WTC11 (cell line): ENCODE measurements at regions not wholly inside any gene's neighbourhood (a gene's known extent, or its start where the extent isn't known, plus 50 kb on each side); places are given as distances from the start of the nearest gene placed in this dataset.

Experiments used
- ATAC-seq: fragments of 200-7000 bp; cut with Tn5 transposase; 2 replicates; pipeline ENCODE4 v1.10.0; 2021; ENCODE audit warnings: mild to moderate bottlenecking, moderate library complexity
- CTCF ChIA-PET: fragments of 300-600 bp; sonication (Branson Sonifier 250); formaldehyde crosslinking; loops from one replicate; lab custom pipeline; 2021; ENCODE audit warnings: antibody characterized with exemption; lab: Charles Lee
- POLR2A ChIA-PET: fragments of 350-600 bp; sonication (Branson Sonifier 250); formaldehyde crosslinking; loops from one replicate; lab custom pipeline; 2021; ENCODE audit warnings: antibody characterized with exemption; lab: Charles Lee
- DNase-seq: peaks from one replicate; pipeline ENCODE4 v3.0.0; 2021; ENCODE audit warnings: low spot score
- H3K27ac Mint-ChIP-seq: 2 replicates; pipeline ENCODE4 v1.8.0; 2021; ENCODE audit warnings: mixed read lengths
- H3K27me3 Mint-ChIP-seq: 2 replicates; pipeline ENCODE4 v1.8.0; 2021; ENCODE audit warnings: low read depth, mild to moderate bottlenecking, moderate library complexity, mixed read lengths
- H3K36me3 Mint-ChIP-seq: 2 replicates; pipeline ENCODE4 v1.8.0; 2021; ENCODE audit warnings: mixed read lengths
- H3K4me1 Mint-ChIP-seq: 2 replicates; pipeline ENCODE4 v1.8.0; 2022; ENCODE audit warnings: mixed read lengths
- H3K4me3 Mint-ChIP-seq: 2 replicates; pipeline ENCODE4 v1.8.0; 2021; ENCODE audit warnings: mild to moderate bottlenecking, moderate library complexity, mixed read lengths
- H3K9me3 Mint-ChIP-seq: 2 replicates; pipeline ENCODE4 v1.8.0; 2021; ENCODE audit warnings: mixed read lengths
- AR ChIP-seq: fragments of 250-450 bp; sonication (Bioruptor Pico); IDR thresholded peaks from 2 replicates; pipeline ENCODE4 v1.9.0; 2021; ENCODE audit warnings: mild to moderate bottlenecking
- ATF3 ChIP-seq: sonication (generic); formaldehyde crosslinking; conservative IDR thresholded peaks from 2 replicates; pipeline ENCODE4 v1.8.1; 2022; ENCODE audit warnings: mild to moderate bottlenecking, missing genetic modification reagents
- CDX4 ChIP-seq: fragments of 250-450 bp; sonication (Bioruptor Pico); IDR thresholded peaks from 2 replicates; pipeline ENCODE4 v1.9.0; 2021; ENCODE audit warnings: moderate library complexity, mild to moderate bottlenecking, inconsistent platforms, borderline replicate concordance
- CREB1 ChIP-seq: sonication (generic); formaldehyde crosslinking; IDR thresholded peaks from 2 replicates; pipeline ENCODE4 v1.8.0; 2023; ENCODE audit warnings: mild to moderate bottlenecking, missing genetic modification reagents
- E2F5 ChIP-seq: sonication (generic); formaldehyde crosslinking; IDR thresholded peaks from 2 replicates; pipeline ENCODE4 v1.8.1; 2022; ENCODE audit warnings: mild to moderate bottlenecking, moderate library complexity, missing genetic modification reagents
- ESRRA ChIP-seq: sonication (generic); formaldehyde crosslinking; IDR thresholded peaks from 2 replicates; pipeline ENCODE4 v1.8.1; 2022; ENCODE audit warnings: mild to moderate bottlenecking, missing genetic modification reagents, borderline replicate concordance
- FOXP1 ChIP-seq: sonication (generic); formaldehyde crosslinking; IDR thresholded peaks from 2 replicates; pipeline ENCODE4 v1.8.0; 2022; ENCODE audit warnings: missing genetic modification reagents, mild to moderate bottlenecking, moderate library complexity, borderline replicate concordance
- GABPB1 ChIP-seq: sonication (generic); formaldehyde crosslinking; IDR thresholded peaks from 2 replicates; pipeline ENCODE4 v1.8.1; 2023; ENCODE audit warnings: mild to moderate bottlenecking, missing genetic modification reagents
- HMGA2 ChIP-seq: fragments of 250-450 bp; sonication (Bioruptor Pico); IDR thresholded peaks from 2 replicates; pipeline ENCODE4 v1.4.0; 2021; ENCODE audit warnings: mild to moderate bottlenecking, moderate library complexity
- IRF1 ChIP-seq: sonication (generic); formaldehyde crosslinking; IDR thresholded peaks from 2 replicates; pipeline ENCODE4 v1.8.0; 2023; ENCODE audit warnings: missing genetic modification reagents
- NFATC4 ChIP-seq: fragments of 250-450 bp; sonication (Bioruptor Pico); IDR thresholded peaks from 2 replicates; pipeline ENCODE4 v1.9.0; 2021; ENCODE audit warnings: mild to moderate bottlenecking
- NFE2L1 ChIP-seq: sonication (generic); formaldehyde crosslinking; IDR thresholded peaks from 2 replicates; pipeline ENCODE4 v1.8.1; 2023; ENCODE audit warnings: missing genetic modification reagents
- NR2C2 ChIP-seq: sonication (generic); formaldehyde crosslinking; IDR thresholded peaks from 2 replicates; pipeline ENCODE4 v1.8.0; 2022; ENCODE audit warnings: mild to moderate bottlenecking, missing genetic modification reagents
- RORB ChIP-seq: fragments of 250-450 bp; sonication (Bioruptor Pico); IDR thresholded peaks from 2 replicates; pipeline ENCODE4 v1.9.0; 2021; ENCODE audit warnings: mild to moderate bottlenecking
- SP1 ChIP-seq: sonication (generic); formaldehyde crosslinking; conservative IDR thresholded peaks from 2 replicates; pipeline ENCODE4 v1.8.1; 2022; ENCODE audit warnings: missing genetic modification reagents
- TP53 ChIP-seq: sonication (generic); formaldehyde crosslinking; IDR thresholded peaks from 2 replicates; pipeline ENCODE4 v1.8.1; 2023; ENCODE audit warnings: mild to moderate bottlenecking, missing genetic modification reagents
- ZBTB21 ChIP-seq: sonication (generic); formaldehyde crosslinking; IDR thresholded peaks from 2 replicates; pipeline ENCODE4 v1.8.1; 2023; ENCODE audit warnings: mild to moderate bottlenecking, missing genetic modification reagents, borderline replicate concordance
- ZNF396 ChIP-seq: fragments of 250-450 bp; sonication (Bioruptor Pico); IDR thresholded peaks from 2 replicates; pipeline ENCODE4 v1.8.0; 2021; ENCODE audit warnings: mild to moderate bottlenecking, moderate library complexity, borderline replicate concordance
- ZNF671 ChIP-seq: fragments of 250-450 bp; sonication (Bioruptor Pico); IDR thresholded peaks from 2 replicates; pipeline ENCODE4 v1.8.0; 2021; ENCODE audit warnings: mild to moderate bottlenecking
- TF ChIP-seq, protein P1 (sequence below): sonication (generic); formaldehyde crosslinking; IDR thresholded peaks from 2 replicates; pipeline ENCODE4 v1.8.0; 2022; ENCODE audit warnings: mild to moderate bottlenecking, missing genetic modification reagents
- TF ChIP-seq, protein P2 (sequence below): sonication (generic); formaldehyde crosslinking; IDR thresholded peaks from 2 replicates; pipeline ENCODE4 v1.8.0; 2022; ENCODE audit warnings: mild to moderate bottlenecking, missing genetic modification reagents
- TF ChIP-seq, protein P3 (sequence below): fragments of 250-450 bp; sonication (Bioruptor Pico); IDR thresholded peaks from 2 replicates; pipeline ENCODE4 v2.1.2; 2022; ENCODE audit warnings: mild to moderate bottlenecking, moderate library complexity

DNA sequence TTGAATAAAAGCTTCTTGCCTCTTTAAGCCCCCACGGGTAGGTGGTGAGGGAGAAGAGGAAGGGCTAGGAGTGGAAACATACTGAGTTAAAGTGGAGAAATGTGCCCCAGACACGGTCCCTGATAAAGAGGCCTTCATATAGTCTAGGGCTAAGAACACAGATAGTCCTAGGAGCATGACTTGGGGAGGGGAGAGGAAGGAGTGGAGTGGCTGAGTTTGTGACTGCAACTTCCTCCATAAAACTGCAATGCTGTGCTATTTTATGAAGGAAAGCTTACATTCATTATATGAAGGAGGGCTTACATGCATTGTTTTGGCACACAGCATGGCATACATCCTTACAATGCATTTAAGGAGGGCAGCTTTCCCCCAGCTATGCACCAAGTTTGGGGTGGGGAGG is 1129.4 kb upstream of the LRRTM3 start:
- Mint-ChIP-seq H3K36me3 (no peaks in the 10 kb centered on the region), H3K4me1 (peaks cover 14% of the 10 kb centered on the region), H3K27me3 (no peaks in the 10 kb centered on the region), H3K9me3 (no peaks in the 10 kb centered on the region), H3K27ac (no peak overlapping the region; the same call in 1 of the 2 replicates), H3K4me3 (no peak overlapping the region)
- ChIA-PET POLR2A (no interaction called here), CTCF (no interaction called here)
- TF ChIP-seq ZBTB21 (CRISPR knock-in tag) (no peak), SP1 (CRISPR knock-in tag) (no peak), NR2C2 (no peak), NFE2L1 (CRISPR knock-in tag) (no peak), ZNF671 (CRISPR knock-in tag) (no peak), CDX4 (CRISPR knock-in tag) (no peak)
- TF ChIP-seq, protein P1, sequence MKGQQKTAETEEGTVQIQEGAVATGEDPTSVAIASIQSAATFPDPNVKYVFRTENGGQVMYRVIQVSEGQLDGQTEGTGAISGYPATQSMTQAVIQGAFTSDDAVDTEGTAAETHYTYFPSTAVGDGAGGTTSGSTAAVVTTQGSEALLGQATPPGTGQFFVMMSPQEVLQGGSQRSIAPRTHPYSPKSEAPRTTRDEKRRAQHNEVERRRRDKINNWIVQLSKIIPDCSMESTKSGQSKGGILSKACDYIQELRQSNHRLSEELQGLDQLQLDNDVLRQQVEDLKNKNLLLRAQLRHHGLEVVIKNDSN (CRISPR knock-in tag) = no peak
- DNase-seq = no peak
- ATAC-seq = no peak

DNA sequence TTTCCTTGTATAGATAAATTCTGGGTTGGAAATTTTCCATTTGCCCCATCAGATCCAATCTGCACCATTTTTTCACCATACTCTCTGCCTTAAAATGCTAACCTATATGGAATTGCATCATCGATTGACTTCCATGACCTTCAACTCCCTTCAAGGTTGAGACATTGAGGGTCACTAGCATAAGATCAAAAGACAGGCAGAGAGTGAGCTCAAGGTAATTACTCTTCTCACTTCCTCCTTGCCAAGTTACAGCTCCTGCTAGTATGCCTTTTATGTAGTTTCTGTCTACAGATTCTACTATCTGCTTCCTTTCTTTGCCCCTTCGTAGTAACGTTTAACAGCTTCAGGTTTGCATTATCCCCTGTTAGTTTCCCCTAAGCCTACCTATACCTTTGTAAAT is 1127.7 kb upstream of the LRRTM3 start:
- DNase-seq (no peak), ATAC-seq (no peak)
- POLR2A ChIA-PET = interaction anchor here (1.1 kb wide), 1 partner anchor 12 kb away, joined by 3 read pairs; no protein-coding TSS in a partner anchor
- TF ChIP-seq GABPB1 (CRISPR knock-in tag) (no peak), IRF1 (no peak), E2F5 (CRISPR knock-in tag) (no peak), ZNF396 (CRISPR knock-in tag) (no peak), ESRRA (CRISPR knock-in tag) (no peak), TP53 (CRISPR knock-in tag) (no peak)
- TF ChIP-seq, protein P2, sequence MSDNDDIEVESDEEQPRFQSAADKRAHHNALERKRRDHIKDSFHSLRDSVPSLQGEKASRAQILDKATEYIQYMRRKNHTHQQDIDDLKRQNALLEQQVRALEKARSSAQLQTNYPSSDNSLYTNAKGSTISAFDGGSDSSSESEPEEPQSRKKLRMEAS (CRISPR knock-in tag) = no peak
- TF ChIP-seq, protein P3, sequence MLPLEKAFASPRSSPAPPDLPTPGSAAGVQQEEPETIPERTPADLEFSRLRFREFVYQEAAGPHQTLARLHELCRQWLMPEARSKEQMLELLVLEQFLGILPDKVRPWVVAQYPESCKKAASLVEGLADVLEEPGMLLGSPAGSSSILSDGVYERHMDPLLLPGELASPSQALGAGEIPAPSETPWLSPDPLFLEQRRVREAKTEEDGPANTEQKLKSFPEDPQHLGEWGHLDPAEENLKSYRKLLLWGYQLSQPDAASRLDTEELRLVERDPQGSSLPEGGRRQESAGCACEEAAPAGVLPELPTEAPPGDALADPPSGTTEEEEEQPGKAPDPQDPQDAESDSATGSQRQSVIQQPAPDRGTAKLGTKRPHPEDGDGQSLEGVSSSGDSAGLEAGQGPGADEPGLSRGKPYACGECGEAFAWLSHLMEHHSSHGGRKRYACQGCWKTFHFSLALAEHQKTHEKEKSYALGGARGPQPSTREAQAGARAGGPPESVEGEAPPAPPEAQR (CRISPR knock-in tag) = no peak
- H3K9me3 Mint-ChIP-seq = no peaks in the 10 kb centered on the region
- peaks cover 6% of the 10 kb centered on the region for H3K4me1 Mint-ChIP-seq
- no peak overlapping the region for H3K4me3 Mint-ChIP-seq
- H3K36me3 Mint-ChIP-seq = no peaks in the 10 kb centered on the region
- CTCF ChIA-PET = no interaction called here
- no peak overlapping the region for H3K27ac Mint-ChIP-seq
- no peaks in the 10 kb centered on the region for H3K27me3 Mint-ChIP-seq

- H3K4me3 Mint-ChIP-seq = no peak overlapping the region
- CTCF ChIA-PET = no interaction called here
Observed at GRCh38 chr10:65802391-65802790, 1123.4 kb upstream of the LRRTM3 start.

More at GRCh38 chr10:65802391-65802790, 1123.4 kb upstream of the LRRTM3 start:
- ATAC-seq (no peak), DNase-seq (no peak)
- POLR2A ChIA-PET = no interaction called here
- no peaks in the 10 kb centered on the region for H3K36me3 Mint-ChIP-seq
- H3K27me3 Mint-ChIP-seq = no peaks in the 10 kb centered on the region
- peaks cover 11% of the 10 kb centered on the region for H3K4me1 Mint-ChIP-seq
- H3K27ac Mint-ChIP-seq = no peak overlapping the region
- no peaks in the 10 kb centered on the region for H3K9me3 Mint-ChIP-seq
- no peak for TF ChIP-seq HMGA2 (CRISPR knock-in tag)
- no peak for TF ChIP-seq NFATC4 (CRISPR knock-in tag)
- no peak for TF ChIP-seq ZNF671 (CRISPR knock-in tag)
- no peak for TF ChIP-seq FOXP1 (CRISPR knock-in tag)
- TF ChIP-seq AR (CRISPR knock-in tag) = no peak
- TF ChIP-seq RORB (CRISPR knock-in tag) = no peak
- TF ChIP-seq CREB1 (CRISPR knock-in tag) = no peak
- no peak for TF ChIP-seq ATF3 (CRISPR knock-in tag)
